BE2C (cell line): ENCODE measurements at regions not wholly inside any gene's neighbourhood (a gene's known extent, or its start where the extent isn't known, plus 50 kb on each side); places are given as distances from the start of the nearest gene placed in this dataset.

Experiments
- DNase-seq: peaks from one replicate; pipeline ENCODE4 v3.0.0-alpha.2; 2020
- H3K27me3 ChIP-seq: fragments of 250-450 bp; sonication (Bioruptor Pico); 2 replicates; pipeline ENCODE4 v1.5.1; 2020; ENCODE audit warnings: mild to moderate bottlenecking
- H3K36me3 ChIP-seq: fragments of 250-450 bp; sonication (Bioruptor Pico); 2 replicates; pipeline ENCODE4 v1.5.1; 2020; ENCODE audit warnings: mild to moderate bottlenecking
- H3K4me1 ChIP-seq: fragments of 250-450 bp; sonication (Bioruptor Pico); 2 replicates; pipeline ENCODE4 v1.5.1; 2020
- H3K4me3 ChIP-seq: 2 replicates; pipeline ENCODE4 v1.5.1; 2011; ENCODE audit warnings: low read depth, low read length
- H3K9me3 ChIP-seq: fragments of 250-450 bp; sonication (Bioruptor Pico); 2 replicates; pipeline ENCODE4 v1.5.1; 2020
- TF ChIP-seq, protein P1 (sequence below): IDR thresholded peaks from 2 replicates; pipeline ENCODE4 v1.5.1; 2012; ENCODE audit warnings: mild to moderate bottlenecking, low read depth, low read length

DNA sequence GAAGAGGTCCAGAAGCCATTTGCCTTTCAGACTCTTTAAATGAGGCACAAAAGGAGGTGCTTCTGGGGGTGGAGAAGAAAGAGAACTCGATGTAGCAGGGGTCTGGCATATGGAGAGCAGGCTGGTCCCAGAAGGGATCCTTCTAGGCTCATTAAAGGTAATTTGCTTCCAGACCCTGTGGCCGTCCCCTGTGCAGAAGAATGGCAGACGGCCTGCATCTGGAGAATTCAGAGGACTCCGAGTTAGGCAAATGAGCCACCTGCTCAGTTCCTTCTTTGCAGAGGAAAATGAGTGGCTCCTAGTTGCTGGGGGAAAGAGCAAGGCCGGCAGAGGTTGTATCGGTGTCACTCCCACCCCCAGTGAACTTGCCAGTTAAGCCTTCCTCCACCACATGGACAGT is 73.8 kb upstream of the FAM180A start:
- no peaks in the 10 kb centered on the region for H3K4me1 ChIP-seq
- H3K9me3 ChIP-seq = no peaks in the 10 kb centered on the region
- H3K36me3 ChIP-seq = no peaks in the 10 kb centered on the region
- H3K4me3 ChIP-seq = no peak overlapping the region
- DNase-seq = no peak
- no peaks in the 10 kb centered on the region for H3K27me3 ChIP-seq
- TF ChIP-seq, protein P1, sequence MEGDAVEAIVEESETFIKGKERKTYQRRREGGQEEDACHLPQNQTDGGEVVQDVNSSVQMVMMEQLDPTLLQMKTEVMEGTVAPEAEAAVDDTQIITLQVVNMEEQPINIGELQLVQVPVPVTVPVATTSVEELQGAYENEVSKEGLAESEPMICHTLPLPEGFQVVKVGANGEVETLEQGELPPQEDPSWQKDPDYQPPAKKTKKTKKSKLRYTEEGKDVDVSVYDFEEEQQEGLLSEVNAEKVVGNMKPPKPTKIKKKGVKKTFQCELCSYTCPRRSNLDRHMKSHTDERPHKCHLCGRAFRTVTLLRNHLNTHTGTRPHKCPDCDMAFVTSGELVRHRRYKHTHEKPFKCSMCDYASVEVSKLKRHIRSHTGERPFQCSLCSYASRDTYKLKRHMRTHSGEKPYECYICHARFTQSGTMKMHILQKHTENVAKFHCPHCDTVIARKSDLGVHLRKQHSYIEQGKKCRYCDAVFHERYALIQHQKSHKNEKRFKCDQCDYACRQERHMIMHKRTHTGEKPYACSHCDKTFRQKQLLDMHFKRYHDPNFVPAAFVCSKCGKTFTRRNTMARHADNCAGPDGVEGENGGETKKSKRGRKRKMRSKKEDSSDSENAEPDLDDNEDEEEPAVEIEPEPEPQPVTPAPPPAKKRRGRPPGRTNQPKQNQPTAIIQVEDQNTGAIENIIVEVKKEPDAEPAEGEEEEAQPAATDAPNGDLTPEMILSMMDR = no peak

DNA sequence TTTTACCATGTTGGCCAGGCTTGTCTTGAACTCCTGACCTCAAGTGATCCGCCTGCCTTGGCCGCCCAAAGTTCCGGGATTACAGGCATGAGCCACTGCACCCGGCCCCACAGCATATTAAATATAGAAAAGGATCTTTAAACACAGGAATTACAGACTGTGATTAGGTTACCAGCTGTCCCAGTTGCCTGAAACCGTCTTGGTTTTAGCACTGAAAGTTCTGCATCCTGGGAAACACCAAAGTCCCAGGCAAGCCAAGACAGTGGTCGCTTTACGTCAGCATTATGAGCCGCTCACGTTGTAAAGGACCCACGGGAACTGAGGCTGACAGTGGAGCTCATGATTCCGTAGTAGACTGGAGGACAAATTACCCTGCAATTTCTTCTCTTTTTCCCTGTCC is 69.0 kb upstream of the FAM180A start:
- DNase-seq = no peak
- H3K27me3 ChIP-seq = no peaks in the 10 kb centered on the region
- TF ChIP-seq, protein P1 = no peak

DNA sequence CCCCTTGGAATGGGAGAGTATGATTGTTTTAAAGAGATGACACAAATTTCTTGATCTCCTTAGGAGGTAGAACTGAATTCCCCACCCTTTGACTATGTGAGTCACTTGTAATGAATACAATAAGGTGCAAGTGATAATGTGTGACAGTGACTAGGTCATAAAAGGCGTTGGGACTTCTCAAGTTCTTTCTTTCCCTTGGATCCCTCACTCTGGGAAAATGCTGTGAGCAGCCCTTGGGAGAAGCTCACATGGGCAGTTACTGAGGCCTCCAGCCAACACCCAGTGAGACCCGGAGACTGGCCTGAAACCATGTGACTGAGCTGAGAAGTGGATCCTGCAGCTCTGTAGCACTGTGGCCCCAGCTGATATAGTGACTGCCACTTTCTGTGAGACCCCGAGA is 66.4 kb upstream of the FAM180A start:
- H3K9me3 ChIP-seq = no peaks in the 10 kb centered on the region
- no peak for DNase-seq
- H3K4me1 ChIP-seq = no peaks in the 10 kb centered on the region
- TF ChIP-seq, protein P1 = no peak
- H3K36me3 ChIP-seq = no peaks in the 10 kb centered on the region
- no peak overlapping the region for H3K4me3 ChIP-seq
- no peaks in the 10 kb centered on the region for H3K27me3 ChIP-seq

More for the DNA sequence above, 69.0 kb upstream of the FAM180A start:
- no peaks in the 10 kb centered on the region for H3K9me3 ChIP-seq
- no peaks in the 10 kb centered on the region for H3K4me1 ChIP-seq
- no peak overlapping the region for H3K4me3 ChIP-seq
- no peaks in the 10 kb centered on the region for H3K36me3 ChIP-seq

DNA sequence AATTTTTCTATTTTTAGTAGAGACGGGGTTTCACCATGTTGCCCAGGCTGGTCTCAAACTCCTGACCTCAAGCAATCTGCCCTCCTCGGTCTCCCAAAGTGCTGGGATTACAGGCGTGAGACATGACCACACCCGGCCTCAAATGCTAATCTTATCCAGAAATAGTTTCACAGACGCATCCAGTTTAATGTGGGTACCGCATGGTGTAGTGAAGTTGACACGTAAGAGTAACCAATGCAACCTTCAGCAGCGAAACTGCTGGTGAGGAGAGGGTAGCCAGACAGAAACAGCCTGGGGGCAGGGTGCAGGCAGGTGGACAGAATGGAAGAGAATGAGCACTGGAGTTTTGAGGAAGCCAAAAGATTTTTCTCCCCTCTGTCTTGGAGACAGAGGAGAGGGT is 63.5 kb upstream of the FAM180A start:
- TF ChIP-seq, protein P1 = no peak
- Histone ChIP-seq H3K36me3 (no peaks in the 10 kb centered on the region), H3K4me3 (no peak overlapping the region), H3K4me1 (peaks cover 6% of the 10 kb centered on the region; the same call in 1 of the 2 replicates), H3K27me3 (no peaks in the 10 kb centered on the region), H3K9me3 (no peaks in the 10 kb centered on the region)
- no peak for DNase-seq

DNA sequence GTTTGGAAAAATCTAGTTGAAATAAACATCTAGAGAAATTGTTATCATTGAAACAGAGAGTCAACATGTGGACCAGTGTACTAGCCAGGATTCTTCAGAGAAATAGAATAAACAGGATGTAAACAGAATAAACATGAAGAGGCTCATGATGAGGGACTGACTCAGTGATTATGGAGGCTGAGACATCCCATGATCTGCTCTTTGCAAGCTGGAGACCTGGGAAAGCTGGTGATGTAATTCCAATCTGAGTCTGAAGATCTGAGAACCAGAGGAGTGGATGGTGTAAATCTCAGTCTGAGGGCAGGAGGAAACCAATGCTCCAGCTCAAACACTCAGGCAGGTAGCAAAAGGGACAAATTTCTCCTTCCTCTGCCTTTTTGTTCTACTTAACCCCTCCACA is 62.9 kb upstream of the FAM180A start:
- Histone ChIP-seq H3K27me3 (no peaks in the 10 kb centered on the region), H3K4me1 (peaks cover 6% of the 10 kb centered on the region; the same call in 1 of the 2 replicates)

DNA sequence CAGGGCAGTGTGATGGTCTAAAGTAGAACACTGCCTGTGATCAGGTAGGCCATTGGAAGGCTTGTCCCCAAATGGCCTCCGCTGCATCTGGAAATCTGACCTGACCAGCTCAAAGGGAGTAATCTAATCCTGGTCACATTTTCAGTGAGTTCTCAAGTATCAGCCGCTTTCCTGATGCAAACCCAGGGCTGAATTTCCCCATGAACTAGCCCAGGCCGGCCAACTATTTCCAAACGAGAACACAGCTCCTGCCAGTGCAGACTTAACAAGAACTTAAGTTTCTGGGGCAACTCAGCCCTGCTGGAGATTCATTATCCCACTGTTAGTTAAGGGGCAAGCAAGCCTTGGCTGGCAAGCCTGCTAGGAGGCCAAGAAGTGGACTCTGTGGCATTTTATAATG is 59.6 kb upstream of the FAM180A start:
- TF ChIP-seq, protein P1 = no peak
- no peaks in the 10 kb centered on the region for H3K9me3 ChIP-seq
- H3K4me3 ChIP-seq = no peak overlapping the region
- H3K4me1 ChIP-seq = peaks cover 6% of the 10 kb centered on the region; the same call in 1 of the 2 replicates
- no peaks in the 10 kb centered on the region for H3K27me3 ChIP-seq
- DNase-seq = no peak
- no peaks in the 10 kb centered on the region for H3K36me3 ChIP-seq

More for the DNA sequence above, 62.9 kb upstream of the FAM180A start:
- TF ChIP-seq, protein P1 = no peak
- DNase-seq = no peak
- Histone ChIP-seq H3K4me3 (no peak overlapping the region), H3K36me3 (no peaks in the 10 kb centered on the region), H3K9me3 (no peaks in the 10 kb centered on the region)
